ENCODE measurements at regions not wholly inside any gene's neighbourhood (a gene's known extent, or its start where the extent isn't known, plus 50 kb on each side); places are given as distances from the start of the nearest gene placed in this dataset.
A peak's percentile ranks its signal among the peaks of the same experiment; 100 is the strongest.
"Not testable (repeated sequence)": the region's sequence is repeated elsewhere in the genome, so short reads cannot be mapped to it uniquely, and the experiment has no call there.

DNA sequence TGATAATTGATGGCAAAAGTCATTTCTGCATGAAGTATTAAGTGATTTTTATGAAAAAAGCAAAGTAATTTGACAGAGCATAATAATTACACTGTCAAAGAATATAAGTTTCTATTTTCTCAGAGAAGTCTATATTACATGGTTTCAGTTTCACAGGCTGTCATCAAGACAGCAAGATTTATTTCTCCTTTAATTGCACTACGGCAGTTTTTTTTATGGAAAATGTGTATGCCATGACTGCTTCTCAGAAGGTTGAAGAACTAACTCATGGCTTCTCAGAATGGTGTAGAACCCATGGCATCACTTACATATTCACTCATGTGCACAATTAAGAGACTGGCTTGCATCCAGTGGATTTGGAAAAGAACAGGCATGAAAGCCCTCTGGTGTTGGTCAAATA lies 870.3 kb upstream of the SORCS1 start:
- no peak for DNase-seq (ENCODE audit: low read depth)
- in situ Hi-C loops (cut with HindIII; ENCODE audit: low pct_unique_long_range_greater_than_20kb, low sequenced_read_pairs) = no loop called here

- DNase-seq (ENCODE audit: low read depth); in situ Hi-C loops (cut with HindIII; ENCODE audit: low pct_unique_long_range_greater_than_20kb, low sequenced_read_pairs): not testable (repeated sequence)
Measured at GRCh38 chr10:108033518-108033917, 869.0 kb upstream of the SORCS1 start.

GRCh38 chr10:108031505-108031904 lies 867.0 kb upstream of the SORCS1 start:
- DNase-seq (ENCODE audit: low read depth) = no peak

GRCh38 chr10:108014902-108015177 lies 850.3 kb upstream of the SORCS1 start:
- no peak for DNase-seq (ENCODE audit: low read depth)
- in situ Hi-C loops (cut with HindIII; ENCODE audit: low pct_unique_long_range_greater_than_20kb, low sequenced_read_pairs) = no loop called here

More at GRCh38 chr10:108031505-108031904, 867.0 kb upstream of the SORCS1 start:
- in situ Hi-C loops (cut with HindIII; ENCODE audit: low pct_unique_long_range_greater_than_20kb, low sequenced_read_pairs) = no loop called here

- in situ Hi-C loops (cut with HindIII; ENCODE audit: low pct_unique_long_range_greater_than_20kb, low sequenced_read_pairs) = no loop called here
- no peak for DNase-seq (ENCODE audit: low read depth)
Measured at GRCh38 chr10:108014145-108014901, 849.8 kb upstream of the SORCS1 start.

DNA sequence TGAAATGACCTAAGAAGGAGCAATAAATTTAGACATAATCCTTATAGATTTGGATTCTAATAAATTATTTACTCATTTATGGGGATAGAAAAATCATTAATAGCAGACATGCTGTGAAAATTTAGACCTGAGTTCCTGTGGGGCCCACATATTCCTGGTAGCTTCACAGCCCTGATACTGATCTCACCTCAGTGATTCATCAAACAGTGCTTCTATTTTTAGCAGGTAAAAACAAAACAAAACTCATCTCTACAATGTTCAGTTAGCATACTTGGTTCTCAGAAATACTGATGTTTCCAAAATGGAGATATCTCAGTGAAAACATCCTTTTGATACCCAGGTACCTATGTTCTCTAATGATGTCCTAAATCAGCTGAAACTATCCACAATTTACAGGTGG lies 841.1 kb upstream of the SORCS1 start:
- in situ Hi-C loops (cut with HindIII; ENCODE audit: low pct_unique_long_range_greater_than_20kb, low sequenced_read_pairs) = no loop called here
- DNase-seq (ENCODE audit: low read depth) = no peak

DNA sequence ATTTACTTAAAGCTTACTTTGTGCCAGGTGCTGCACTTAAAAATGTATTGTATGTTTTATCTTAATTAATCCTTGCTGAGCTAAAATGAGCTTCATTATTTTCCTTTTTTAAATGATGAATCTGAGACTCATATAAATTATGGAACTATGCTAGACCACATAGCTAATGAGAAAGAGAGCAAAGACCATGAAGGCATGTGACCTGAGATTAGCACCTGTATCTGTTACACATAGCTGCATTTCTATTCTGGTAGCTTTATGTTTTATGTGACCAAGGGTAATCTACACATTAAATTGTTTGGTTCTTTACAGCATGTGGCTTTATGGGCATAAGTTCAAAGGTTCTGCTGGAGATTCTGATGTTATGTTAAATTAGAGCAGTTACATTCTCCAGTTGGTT lies 839.1 kb upstream of the SORCS1 start:
- no peak for DNase-seq (ENCODE audit: low read depth)
- in situ Hi-C loops (cut with HindIII; ENCODE audit: low pct_unique_long_range_greater_than_20kb, low sequenced_read_pairs) = no loop called here

- in situ Hi-C loops (cut with HindIII; ENCODE audit: low pct_unique_long_range_greater_than_20kb, low sequenced_read_pairs) = no loop called here
- DNase-seq (ENCODE audit: low read depth) = no peak
Measured at GRCh38 chr10:108003061-108003460, 838.6 kb upstream of the SORCS1 start.

GRCh38 chr10:108000365-108000764 lies 835.9 kb upstream of the SORCS1 start:
- no peak for DNase-seq (ENCODE audit: low read depth)
- in situ Hi-C loops (cut with HindIII; ENCODE audit: low pct_unique_long_range_greater_than_20kb, low sequenced_read_pairs) = no loop called here

DNA sequence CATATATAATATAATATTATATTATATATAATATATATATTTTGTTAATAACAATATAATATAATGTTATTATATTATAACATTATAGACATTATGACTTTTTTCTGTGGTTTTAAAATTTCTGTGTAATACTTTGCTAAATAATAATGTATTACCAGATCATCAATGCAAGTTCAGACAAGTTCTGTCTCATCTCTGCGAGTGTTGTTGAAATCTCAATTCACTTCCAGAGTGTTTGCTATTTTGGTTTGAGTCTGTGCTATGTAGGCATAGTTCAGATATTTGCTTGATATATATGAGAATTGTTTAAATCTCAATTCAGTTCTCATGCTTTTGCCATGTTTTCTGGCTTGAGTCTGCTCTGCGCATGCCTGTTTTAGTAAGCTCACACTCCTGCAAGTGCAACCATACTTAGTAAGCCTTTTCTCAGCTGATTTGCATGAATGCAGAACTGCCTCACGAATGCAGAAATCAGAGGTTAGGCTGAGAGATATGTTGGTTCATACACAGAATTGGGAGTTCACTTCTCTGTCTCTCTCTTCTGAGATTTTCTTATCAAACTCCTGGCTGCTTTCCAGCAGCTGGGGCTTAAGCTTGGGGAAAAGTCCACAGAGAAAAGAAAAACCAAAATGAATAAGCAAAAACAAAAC lies 830.2 kb upstream of the SORCS1 start:
- DNase-seq (ENCODE audit: low read depth) = no peak
- in situ Hi-C loops (cut with HindIII; ENCODE audit: low pct_unique_long_range_greater_than_20kb, low sequenced_read_pairs) = no loop called here

DNA sequence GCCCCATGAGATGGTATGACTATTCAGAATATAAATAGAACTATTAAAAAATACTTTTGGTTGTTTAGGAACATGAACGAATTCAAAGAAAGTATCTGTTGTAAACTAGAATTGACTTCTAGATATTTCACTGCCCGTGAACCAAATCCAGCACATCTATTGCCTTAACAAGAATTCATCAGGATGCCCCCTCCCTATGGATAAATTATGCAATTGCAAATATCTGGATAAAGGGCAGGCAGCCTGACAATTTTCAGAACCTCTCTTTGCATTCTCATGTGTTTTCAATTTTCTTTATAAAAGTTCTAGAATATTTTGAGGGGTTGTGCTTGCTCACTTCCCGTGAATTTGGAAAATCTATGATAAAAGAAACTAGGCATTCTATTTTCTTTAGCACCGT lies 822.1 kb upstream of the SORCS1 start:
- in situ Hi-C loops (cut with HindIII; ENCODE audit: low pct_unique_long_range_greater_than_20kb, low sequenced_read_pairs) = no loop called here

DNA sequence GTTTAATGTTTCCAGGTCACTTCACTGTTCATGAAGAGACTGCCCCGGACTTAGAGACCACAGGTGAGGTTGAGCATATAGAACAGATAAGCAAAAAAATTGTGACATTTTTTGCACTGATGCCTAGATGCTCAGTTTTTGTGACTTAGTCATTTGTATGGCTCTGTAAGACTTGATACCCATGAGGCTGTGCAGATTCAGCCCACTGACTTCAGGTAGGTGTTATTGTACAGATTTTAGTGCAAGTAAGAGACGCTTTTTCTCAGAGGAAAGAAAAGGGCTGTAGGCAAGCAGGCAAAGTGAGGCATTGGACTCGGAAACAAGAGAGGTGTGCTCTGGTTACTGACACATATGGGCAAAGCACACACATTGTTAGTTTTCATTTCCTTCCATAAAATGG lies 820.1 kb upstream of the SORCS1 start:
- DNase-seq (ENCODE audit: low read depth) = no peak
- in situ Hi-C loops (cut with HindIII; ENCODE audit: low pct_unique_long_range_greater_than_20kb, low sequenced_read_pairs) = no loop called here

More for the DNA sequence above, 822.1 kb upstream of the SORCS1 start:
- no peak for DNase-seq (ENCODE audit: low read depth)

- in situ Hi-C loops (cut with HindIII; ENCODE audit: low pct_unique_long_range_greater_than_20kb, low sequenced_read_pairs) = no loop called here
- no peak for DNase-seq (ENCODE audit: low read depth)
Measured at GRCh38 chr10:107984149-107984548, 819.6 kb upstream of the SORCS1 start.

DNA sequence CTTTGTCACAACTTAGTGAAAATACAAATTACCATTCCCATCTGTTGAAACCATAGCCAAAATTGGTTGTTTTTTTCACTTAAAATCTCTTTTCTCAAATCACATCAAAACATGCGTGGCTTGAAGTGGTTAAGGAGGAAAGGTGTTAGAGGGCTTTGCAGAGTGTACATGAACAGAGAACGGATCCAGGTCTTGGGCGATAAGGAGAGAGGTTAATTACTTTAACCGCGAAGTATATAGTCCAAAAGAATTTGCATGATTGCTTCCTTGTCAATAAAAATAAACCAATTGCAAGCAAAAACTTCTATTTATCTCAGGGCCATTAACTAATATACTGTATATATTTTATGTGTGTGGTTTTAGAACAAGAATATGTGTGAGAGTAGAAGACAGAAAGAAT lies 813.9 kb upstream of the SORCS1 start:
- no peak for DNase-seq (ENCODE audit: low read depth)
- in situ Hi-C loops (cut with HindIII; ENCODE audit: low pct_unique_long_range_greater_than_20kb, low sequenced_read_pairs) = no loop called here

GRCh38 chr10:107971973-107972372 lies 807.5 kb upstream of the SORCS1 start:
- in situ Hi-C loops (cut with HindIII; ENCODE audit: low pct_unique_long_range_greater_than_20kb, low sequenced_read_pairs) = no loop called here
- peak; percentile 48 for DNase-seq (ENCODE audit: low read depth)

DNA sequence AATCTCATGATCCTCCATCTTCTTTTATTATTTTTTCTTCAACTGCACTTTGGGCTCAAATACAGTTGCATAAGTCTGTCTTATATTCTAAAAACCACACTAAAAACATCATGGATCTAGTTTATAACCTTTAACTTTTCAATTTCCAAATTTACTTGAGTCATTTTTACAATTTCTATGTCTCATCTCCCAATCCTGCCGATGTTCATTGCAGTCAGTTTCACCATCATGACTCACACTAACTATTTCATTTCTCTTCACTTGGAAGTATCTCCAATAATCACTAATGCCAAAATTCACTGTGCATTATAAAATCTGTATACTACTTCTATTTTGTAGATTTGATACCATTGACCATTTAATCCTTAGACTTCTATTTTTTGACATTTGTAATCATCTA lies 806.9 kb upstream of the SORCS1 start:
- DNase-seq (ENCODE audit: low read depth) = no peak
- in situ Hi-C loops (cut with HindIII; ENCODE audit: low pct_unique_long_range_greater_than_20kb, low sequenced_read_pairs) = no loop called here

DNA sequence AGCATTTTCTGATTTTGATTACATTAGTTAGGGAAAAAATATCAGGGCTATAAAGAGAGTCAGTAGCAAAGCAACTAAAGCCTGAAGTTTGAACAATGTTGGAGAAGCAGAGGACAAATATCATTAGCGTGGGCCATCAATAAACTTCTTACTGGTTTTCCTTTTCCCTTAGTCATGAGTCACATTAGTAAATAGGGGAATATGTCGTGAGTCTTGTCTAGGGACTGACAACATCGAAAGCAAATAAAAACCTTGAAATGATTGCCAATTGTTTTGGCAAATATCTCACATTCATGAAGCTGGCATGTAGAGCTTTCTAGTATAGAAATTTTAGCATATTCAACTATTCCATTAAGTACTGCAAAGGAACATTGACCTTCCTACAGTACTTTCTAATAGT lies 806.0 kb upstream of the SORCS1 start:
- no peak for DNase-seq (ENCODE audit: low read depth)
- in situ Hi-C loops (cut with HindIII; ENCODE audit: low pct_unique_long_range_greater_than_20kb, low sequenced_read_pairs) = no loop called here

GRCh38 chr10:107969936-107970335 lies 805.4 kb upstream of the SORCS1 start:
- in situ Hi-C loops (cut with HindIII; ENCODE audit: low pct_unique_long_range_greater_than_20kb, low sequenced_read_pairs) = no loop called here

DNA sequence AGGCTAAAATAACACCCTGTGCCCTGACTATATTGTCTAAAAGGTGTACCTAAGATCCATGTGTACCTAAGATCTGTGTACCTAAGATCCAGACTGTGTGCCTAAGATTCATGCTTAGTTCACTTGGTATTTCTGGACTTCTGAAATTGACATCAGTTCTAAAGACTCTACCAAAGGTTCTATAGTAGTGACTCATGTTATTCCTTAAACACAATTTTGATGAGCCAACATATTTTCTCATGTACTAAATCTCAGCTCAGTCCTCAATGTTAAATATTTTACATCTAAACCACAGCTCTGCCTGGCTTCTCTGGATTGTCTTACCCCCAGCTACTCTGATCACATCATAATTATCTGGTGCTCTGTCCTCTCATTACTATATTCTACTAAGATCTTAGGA lies 802.3 kb upstream of the SORCS1 start:
- in situ Hi-C loops (cut with HindIII; ENCODE audit: low pct_unique_long_range_greater_than_20kb, low sequenced_read_pairs) = no loop called here
- no peak for DNase-seq (ENCODE audit: low read depth)

More at GRCh38 chr10:107969936-107970335, 805.4 kb upstream of the SORCS1 start:
- DNase-seq (ENCODE audit: low read depth) = no peak
